AG20443 (cell line): ENCODE measurements at regions not wholly inside any gene's neighbourhood (a gene's known extent, or its start where the extent isn't known, plus 50 kb on each side); places are given as distances from the start of the nearest gene placed in this dataset.

Experiments
- DNase-seq: peaks from one replicate; pipeline ENCODE4 v3.0.0; 2012; ENCODE audit warnings: low spot score, mixed read lengths

- DNase-seq: no peak
Observed at GRCh38 chr5:2696156-2696807, 55.2 kb downstream of the IRX2 start.

GRCh38 chr5:2695200-2695891 lies 56.1 kb downstream of the IRX2 start:
- DNase-seq: peak; percentile 33

GRCh38 chr5:2691530-2691929 lies 59.9 kb downstream of the IRX2 start:
- no peak for DNase-seq

- DNase-seq: no peak
Observed at GRCh38 chr5:2690293-2690692, 61.2 kb downstream of the IRX2 start.

GRCh38 chr5:2688586-2688985 lies 62.9 kb downstream of the IRX2 start:
- no peak for DNase-seq

GRCh38 chr5:2687746-2688145 lies 63.7 kb downstream of the IRX2 start:
- no peak for DNase-seq

- no peak for DNase-seq
Observed at GRCh38 chr5:2686321-2687124, 65.0 kb downstream of the IRX2 start.

GRCh38 chr5:2685651-2686272 lies 65.7 kb downstream of the IRX2 start:
- no peak for DNase-seq

GRCh38 chr5:2684606-2685005 lies 66.9 kb downstream of the IRX2 start:
- no peak for DNase-seq

GRCh38 chr5:2683720-2684119 lies 67.8 kb downstream of the IRX2 start:
- no peak for DNase-seq

GRCh38 chr5:2681476-2681875 lies 70.0 kb downstream of the IRX2 start:
- no peak for DNase-seq

GRCh38 chr5:2680979-2681378 lies 70.5 kb downstream of the IRX2 start:
- DNase-seq: no peak

- DNase-seq: no peak
Observed at GRCh38 chr5:2677689-2678088, 73.8 kb downstream of the IRX2 start.

- DNase-seq: no peak
Observed at GRCh38 chr5:2675548-2675947, 75.9 kb downstream of the IRX2 start.

- DNase-seq: no peak
Observed at GRCh38 chr5:2674456-2674855, 77.0 kb downstream of the IRX2 start.

- no peak for DNase-seq
Observed at GRCh38 chr5:2670940-2671339, 80.5 kb downstream of the IRX2 start.

- DNase-seq: no peak
Observed at GRCh38 chr5:2669913-2670312, 81.6 kb downstream of the IRX2 start.

GRCh38 chr5:2669259-2669658 lies 82.2 kb downstream of the IRX2 start:
- no peak for DNase-seq

GRCh38 chr5:2666081-2666480 lies 85.4 kb downstream of the IRX2 start:
- DNase-seq: no peak

GRCh38 chr5:2663489-2663888 lies 88.0 kb downstream of the IRX2 start:
- DNase-seq: no peak

GRCh38 chr5:2660315-2660714 lies 91.2 kb downstream of the IRX2 start:
- no peak for DNase-seq

GRCh38 chr5:2658881-2659470 lies 92.5 kb downstream of the IRX2 start:
- no peak for DNase-seq
